Stomach (tissue), 4 donors: ENCODE measurements at regions not wholly inside any gene's neighbourhood (a gene's known extent, or its start where the extent isn't known, plus 50 kb on each side); places are given as distances from the start of the nearest gene placed in this dataset.

Experiments
- POLR2A ChIP-seq, 4 donors: fragments of 450-650 bp; IDR thresholded peaks; one replicate each; pipeline ENCODE4 v1.6.1; 2016; ENCODE audit warnings: antibody characterized with exemption in 4 of 4, control low read depth in 2 of 4, mild to moderate bottlenecking in 1 of 4, moderate library complexity in 1 of 4
- POLR2AphosphoS5 ChIP-seq, 3 donors: sonication (generic); formaldehyde crosslinking; IDR thresholded peaks; one replicate each; pipeline ENCODE4 v1.6.1; 2016; ENCODE audit warnings: antibody characterized with exemption in 3 of 3
- TF ChIP-seq, protein P1 (sequence below), 7 experiments: fragments of 450-650 bp in 4 of 7; fragments of 200-600 bp in 3 of 7; sonication (generic) in 3 of 7; IDR thresholded peaks; one replicate each; pipeline ENCODE4 v1.5.1; 2016 to 2019; ENCODE audit warnings: antibody characterized with exemption in 7 of 7, control low read depth in 2 of 7, mild to moderate bottlenecking in 1 of 7

DNA sequence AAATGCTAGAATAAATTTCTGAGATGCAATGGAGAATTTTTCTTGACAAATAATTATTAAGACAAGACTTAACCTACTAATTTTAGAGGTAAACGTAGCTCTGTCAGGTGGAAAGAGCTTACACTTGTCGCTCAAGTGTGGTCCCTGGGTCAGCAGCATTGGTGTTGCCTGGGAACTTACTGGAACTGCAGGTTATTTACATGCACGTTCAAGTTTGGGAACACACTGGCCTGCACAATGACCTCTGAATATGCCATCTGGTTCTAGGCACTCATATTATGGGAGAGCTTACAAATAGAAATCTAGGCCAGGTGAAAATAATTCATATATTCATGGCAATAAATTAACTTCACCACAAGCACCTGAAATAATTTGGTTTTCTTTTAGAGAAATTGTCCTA lies 88.5 kb upstream of the BCL9 start:
- TF ChIP-seq POLR2A (IDR thresholded peaks at IDR 0.05) = no peak
- TF ChIP-seq, protein P1, sequence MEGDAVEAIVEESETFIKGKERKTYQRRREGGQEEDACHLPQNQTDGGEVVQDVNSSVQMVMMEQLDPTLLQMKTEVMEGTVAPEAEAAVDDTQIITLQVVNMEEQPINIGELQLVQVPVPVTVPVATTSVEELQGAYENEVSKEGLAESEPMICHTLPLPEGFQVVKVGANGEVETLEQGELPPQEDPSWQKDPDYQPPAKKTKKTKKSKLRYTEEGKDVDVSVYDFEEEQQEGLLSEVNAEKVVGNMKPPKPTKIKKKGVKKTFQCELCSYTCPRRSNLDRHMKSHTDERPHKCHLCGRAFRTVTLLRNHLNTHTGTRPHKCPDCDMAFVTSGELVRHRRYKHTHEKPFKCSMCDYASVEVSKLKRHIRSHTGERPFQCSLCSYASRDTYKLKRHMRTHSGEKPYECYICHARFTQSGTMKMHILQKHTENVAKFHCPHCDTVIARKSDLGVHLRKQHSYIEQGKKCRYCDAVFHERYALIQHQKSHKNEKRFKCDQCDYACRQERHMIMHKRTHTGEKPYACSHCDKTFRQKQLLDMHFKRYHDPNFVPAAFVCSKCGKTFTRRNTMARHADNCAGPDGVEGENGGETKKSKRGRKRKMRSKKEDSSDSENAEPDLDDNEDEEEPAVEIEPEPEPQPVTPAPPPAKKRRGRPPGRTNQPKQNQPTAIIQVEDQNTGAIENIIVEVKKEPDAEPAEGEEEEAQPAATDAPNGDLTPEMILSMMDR (IDR thresholded peaks at IDR 0.05) = no peak
- TF ChIP-seq POLR2AphosphoS5 (IDR thresholded peaks at IDR 0.05) = no peak
